ENCODE measurements at regions not wholly inside any gene's neighbourhood (a gene's known extent, or its start where the extent isn't known, plus 50 kb on each side); places are given as distances from the start of the nearest gene placed in this dataset.

- TF ChIP-seq PBX2 (CRISPR knock-in tag; IDR thresholded peaks at IDR 0.05; ENCODE audit: low read depth) (no peak), PBX2 (tag; conservative IDR thresholded peaks at IDR 0.05; ENCODE audit: low read depth) (no peak), MAFK (IDR thresholded peaks at IDR 0.05; ENCODE audit: low read length) (no peak), MAZ (CRISPR knock-in tag; conservative IDR thresholded peaks at IDR 0.05 in 1 of 2, IDR thresholded peaks at IDR 0.05 in 1 of 2) (no peak), SP1 (CRISPR knock-in tag; IDR thresholded peaks at IDR 0.05) (no peak), FIP1L1 (IDR thresholded peaks at IDR 0.05; ENCODE audit: low read depth, low read length, poor library complexity, severe bottlenecking) (no peak), MEF2A (IDR thresholded peaks at IDR 0.05; ENCODE audit: control insufficient read depth, low read depth, low read length) (no peak), NCOA2 (IDR thresholded peaks at IDR 0.05; ENCODE audit: partially characterized antibody in 2 of 2) (no peak)
Observed at GRCh38 chr4:24108567-24108966, 218.7 kb upstream of the PPARGC1A start.
